AG09309 (cell line): ENCODE measurements at regions not wholly inside any gene's neighbourhood (a gene's known extent, or its start where the extent isn't known, plus 50 kb on each side); places are given as distances from the start of the nearest gene placed in this dataset.

Experiments used
- DNase-seq: peaks from one replicate; pipeline ENCODE4 v3.0.0-alpha.2; 2010; ENCODE audit warnings: low read depth
- H3K4me3 ChIP-seq: 2 replicates; pipeline ENCODE4 v1.5.1; 2011; ENCODE audit warnings: mild to moderate bottlenecking, low read depth, low read length, moderate library complexity; ENCODE audit not compliant: control insufficient read depth
- CTCF ChIP-seq: IDR thresholded peaks from 2 replicates; pipeline ENCODE4 v1.5.1; 2011; ENCODE audit warnings: mild to moderate bottlenecking, low read depth, low read length, inconsistent platforms; ENCODE audit not compliant: insufficient read depth, control insufficient read depth; ENCODE audit errors: missing control alignments

DNA sequence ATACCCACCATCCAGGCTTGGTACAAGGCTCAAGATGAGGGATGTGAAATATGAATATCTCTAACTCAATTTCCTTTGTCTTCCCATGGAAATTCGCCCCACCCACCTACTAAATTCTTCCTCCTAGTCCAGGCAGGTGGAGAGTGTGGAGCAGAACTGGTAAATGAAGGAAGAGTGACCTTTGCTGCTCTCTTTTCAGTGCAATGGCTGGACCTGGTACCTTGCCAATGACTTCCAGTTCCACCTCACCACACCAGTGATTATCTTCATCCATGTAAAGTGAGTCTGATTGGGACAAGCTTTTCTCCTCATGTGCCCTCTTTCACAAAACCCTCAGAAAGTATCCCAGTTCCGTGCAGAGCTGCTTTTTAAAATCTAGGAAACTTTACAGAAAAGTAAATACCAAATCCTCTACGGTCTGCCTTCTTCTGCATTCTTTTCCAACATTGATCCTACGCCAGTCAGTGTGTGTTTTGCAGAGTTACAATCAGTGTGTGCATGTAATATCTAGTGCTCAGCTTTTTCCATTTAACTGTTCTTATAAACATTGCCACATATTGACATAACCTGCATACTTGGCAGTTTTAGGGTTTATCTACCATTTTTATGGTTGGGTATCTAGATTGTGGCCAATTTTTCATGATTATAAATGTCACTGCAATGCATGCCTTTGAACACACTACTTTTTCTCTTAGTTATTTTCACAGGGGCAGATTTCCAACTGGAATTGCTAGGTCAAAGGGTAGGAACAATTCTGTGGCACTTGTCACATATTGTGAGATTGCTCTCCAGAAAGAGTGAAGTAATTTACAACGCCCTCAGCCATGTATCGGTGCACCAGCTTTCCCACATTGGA is 86.5 kb upstream of the SEC11C start:
- H3K4me3 ChIP-seq, result no peak overlapping the region
- no peak for TF ChIP-seq CTCF
- peak; percentile 92 for DNase-seq

- no peak for TF ChIP-seq CTCF
Observed at GRCh38 chr18:59054496-59055287, 85.0 kb upstream of the SEC11C start.

DNA sequence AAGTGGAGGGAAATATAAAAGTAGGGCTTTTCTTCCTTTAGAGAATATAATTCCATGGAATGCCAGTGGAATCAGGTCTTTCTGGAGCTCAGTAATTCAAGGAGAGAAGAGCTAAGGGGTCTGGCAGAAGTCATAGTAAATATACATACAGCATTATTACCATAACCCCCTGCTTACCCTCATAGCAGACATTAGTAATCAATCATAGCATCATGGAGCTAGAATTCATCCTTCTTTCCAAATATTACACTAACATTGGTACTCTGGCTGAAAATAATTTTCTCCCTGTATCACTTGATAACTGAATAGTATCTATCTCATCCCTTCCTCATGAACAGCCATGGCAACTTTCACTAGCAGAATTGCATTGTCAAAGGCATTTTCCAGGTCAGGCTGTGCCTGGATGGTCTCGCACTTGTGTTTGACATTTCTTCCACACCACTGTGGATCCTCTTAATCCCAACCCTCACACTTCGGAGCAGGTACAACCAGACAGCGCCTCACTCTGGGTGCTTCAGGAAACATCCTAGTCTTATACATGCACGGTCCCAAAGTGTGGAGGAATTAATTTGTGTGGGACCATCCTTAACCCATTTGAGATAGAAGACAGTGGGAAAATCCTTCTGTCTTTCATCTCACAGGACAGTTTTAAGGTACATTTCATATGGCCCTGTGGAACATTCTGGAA is 84.2 kb upstream of the SEC11C start:
- DNase-seq, result no peak
- no peak overlapping the region for H3K4me3 ChIP-seq
- TF ChIP-seq CTCF, result no peak

More at GRCh38 chr18:59054496-59055287, 85.0 kb upstream of the SEC11C start:
- H3K4me3 ChIP-seq, result no peak overlapping the region
- DNase-seq, result peak; percentile 46

DNA sequence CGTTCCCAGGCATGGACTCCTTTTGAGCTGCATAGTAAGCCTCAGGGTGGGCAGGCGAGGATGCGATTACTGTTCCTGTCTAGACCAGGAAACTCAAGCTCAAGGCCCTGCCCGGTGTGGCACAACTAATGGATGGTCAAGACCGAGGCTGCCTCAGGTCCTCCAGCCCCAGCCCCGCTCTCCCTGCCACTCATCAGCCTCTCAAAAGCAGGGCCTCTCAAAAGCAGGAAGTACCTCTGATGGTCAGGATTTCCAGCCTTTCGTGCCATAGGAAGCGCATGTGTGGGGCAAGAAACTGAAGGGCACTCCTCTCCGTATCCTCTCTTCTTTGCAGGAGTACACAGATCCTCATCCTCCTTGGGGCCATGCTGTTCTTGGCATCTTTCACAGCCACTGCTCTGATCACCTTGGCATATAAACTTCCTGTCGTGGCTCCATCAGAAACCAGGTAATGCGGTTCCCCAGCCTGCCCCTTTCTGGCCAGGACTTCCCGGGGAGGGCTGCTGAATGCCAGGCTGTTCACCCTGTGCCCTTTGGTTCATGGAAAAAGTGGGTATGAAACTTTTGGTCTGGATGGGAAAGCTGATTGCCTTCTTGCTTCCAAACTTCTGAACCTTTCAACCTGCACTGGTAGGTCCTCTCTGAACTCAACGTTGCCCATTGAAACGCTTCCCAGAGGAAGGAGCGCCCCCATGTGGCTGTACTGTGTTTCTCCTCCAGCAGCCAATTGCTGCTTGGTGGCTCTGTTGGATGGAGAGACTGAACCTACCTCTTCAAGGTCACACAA is 82.8 kb upstream of the SEC11C start:
- DNase-seq, result no peak
- TF ChIP-seq CTCF, result peak; percentile 78
- H3K4me3 ChIP-seq, result no peak overlapping the region

- DNase-seq, result no peak
- no peak for TF ChIP-seq CTCF
Observed at GRCh38 chr18:59057493-59057795, 82.2 kb upstream of the SEC11C start.

GRCh38 chr18:59057969-59058368 is 81.7 kb upstream of the SEC11C start:
- TF ChIP-seq CTCF, result no peak
- H3K4me3 ChIP-seq, result no peak overlapping the region
- peak; percentile 20 for DNase-seq

More at GRCh38 chr18:59057493-59057795, 82.2 kb upstream of the SEC11C start:
- H3K4me3 ChIP-seq, result no peak overlapping the region
